KMS-11 (cell line): ENCODE measurements at regions not wholly inside any gene's neighbourhood (a gene's known extent, or its start where the extent isn't known, plus 50 kb on each side); places are given as distances from the start of the nearest gene placed in this dataset.
"Not testable (repeated sequence)": the region's sequence is repeated elsewhere in the genome, so short reads cannot be mapped to it uniquely, and the experiment has no call there.

Experiments
- H2AFZ ChIP-seq: fragments of 200-600 bp; sonication (generic); 2 replicates; pipeline ENCODE4 v1.6.1; 2016; ENCODE audit warnings: antibody characterized with exemption, mixed run types, low read depth
- H3K27ac ChIP-seq: fragments of 200-600 bp; sonication (generic); 2 replicates; pipeline ENCODE4 v1.6.1; 2016; ENCODE audit warnings: mild to moderate bottlenecking, mixed run types
- H3K27me3 ChIP-seq: fragments of 200-600 bp; sonication (generic); 2 replicates; pipeline ENCODE4 v1.6.1; 2017; ENCODE audit warnings: mild to moderate bottlenecking, low read depth, mixed run types, moderate library complexity; ENCODE audit not compliant: insufficient read depth
- H3K36me3 ChIP-seq: fragments of 200-600 bp; sonication (generic); 2 replicates; pipeline ENCODE4 v1.6.1; 2017; ENCODE audit warnings: mild to moderate bottlenecking, mixed run types; ENCODE audit not compliant: insufficient read depth
- H3K4me1 ChIP-seq: fragments of 200-600 bp; sonication (generic); 2 replicates; pipeline ENCODE4 v1.6.1; 2016; ENCODE audit warnings: mild to moderate bottlenecking, low read depth, mixed run types; ENCODE audit not compliant: poor library complexity, severe bottlenecking
- H3K4me2 ChIP-seq: fragments of 200-600 bp; sonication (generic); 2 replicates; pipeline ENCODE4 v1.7.0; 2016; ENCODE audit warnings: mild to moderate bottlenecking, mixed run types
- H3K4me3 ChIP-seq: fragments of 200-600 bp; sonication (generic); IDR thresholded peaks from 2 replicates; pipeline ENCODE4 v1.6.1; 2017; ENCODE audit warnings: low read depth, low read length, mixed read lengths; ENCODE audit not compliant: insufficient read depth
- H3K79me2 ChIP-seq: fragments of 200-600 bp; sonication (generic); 2 replicates; pipeline ENCODE4 v1.6.1; 2016; ENCODE audit warnings: low read depth, mixed run types; ENCODE audit not compliant: insufficient read depth
- H3K9ac ChIP-seq: fragments of 200-600 bp; sonication (generic); 2 replicates; pipeline ENCODE4 v1.6.1; 2016; ENCODE audit warnings: mild to moderate bottlenecking, mixed run types
- H4K20me1 ChIP-seq: fragments of 200-600 bp; sonication (generic); 2 replicates; pipeline ENCODE4 v1.6.1; 2016; ENCODE audit warnings: mild to moderate bottlenecking, mixed run types; ENCODE audit not compliant: insufficient read depth
- CTCF ChIP-seq: fragments of 200-600 bp; sonication (generic); conservative IDR thresholded peaks from 2 replicates; pipeline ENCODE4 v1.6.1; 2017; ENCODE audit warnings: low read depth, mild to moderate bottlenecking, antibody characterized with exemption, low read length, moderate library complexity, mixed read lengths

- Histone ChIP-seq H3K4me2 (no peak overlapping the region), H2AFZ (no peak overlapping the region), H3K36me3 (no peaks in the 10 kb centered on the region), H3K9ac (no peak overlapping the region), H3K79me2 (no peaks in the 10 kb centered on the region), H3K27me3 (no peaks in the 10 kb centered on the region), H3K4me1 (no peaks in the 10 kb centered on the region), H3K27ac (no peak overlapping the region), H4K20me1 (no peaks in the 10 kb centered on the region), H3K4me3 (no peak overlapping the region)
- no peak for TF ChIP-seq CTCF
Observed at GRCh38 chr2:13332060-13332459, 615.3 kb downstream of the TRIB2 start.

GRCh38 chr2:13334071-13334470 lies 617.3 kb downstream of the TRIB2 start:
- H3K9ac ChIP-seq, H3K4me1 ChIP-seq, H2AFZ ChIP-seq, H3K27me3 ChIP-seq, H3K4me2 ChIP-seq, H4K20me1 ChIP-seq, H3K27ac ChIP-seq, H3K79me2 ChIP-seq, H3K4me3 ChIP-seq, H3K36me3 ChIP-seq: not testable (repeated sequence)

GRCh38 chr2:13334545-13334944 lies 617.8 kb downstream of the TRIB2 start:
- Histone ChIP-seq H3K36me3 (no peaks in the 10 kb centered on the region), H4K20me1 (no peaks in the 10 kb centered on the region), H3K27ac (no peak overlapping the region), H3K4me2 (no peak overlapping the region), H3K4me1 (no peaks in the 10 kb centered on the region), H3K9ac (no peak overlapping the region), H3K79me2 (no peaks in the 10 kb centered on the region), H3K4me3 (no peak overlapping the region), H2AFZ (no peak overlapping the region), H3K27me3 (no peaks in the 10 kb centered on the region)
- no peak for TF ChIP-seq CTCF

- Histone ChIP-seq H3K27me3 (no peaks in the 10 kb centered on the region), H3K4me3 (no peak overlapping the region), H2AFZ (no peak overlapping the region), H4K20me1 (no peaks in the 10 kb centered on the region), H3K4me2 (no peak overlapping the region), H3K79me2 (no peaks in the 10 kb centered on the region), H3K9ac (no peak overlapping the region), H3K4me1 (no peaks in the 10 kb centered on the region), H3K27ac (no peak overlapping the region), H3K36me3 (no peaks in the 10 kb centered on the region)
- no peak for TF ChIP-seq CTCF
Observed at GRCh38 chr2:13335862-13336535, 619.3 kb downstream of the TRIB2 start.

GRCh38 chr2:13351068-13351467 lies 634.3 kb downstream of the TRIB2 start:
- no peaks in the 10 kb centered on the region for H3K79me2 ChIP-seq
- no peak overlapping the region for H3K27ac ChIP-seq
- H4K20me1 ChIP-seq: no peaks in the 10 kb centered on the region
- no peaks in the 10 kb centered on the region for H3K4me1 ChIP-seq
- no peak overlapping the region for H3K4me3 ChIP-seq
- no peak overlapping the region for H2AFZ ChIP-seq
- no peaks in the 10 kb centered on the region for H3K36me3 ChIP-seq
- no peak overlapping the region for H3K4me2 ChIP-seq
- H3K27me3 ChIP-seq: no peaks in the 10 kb centered on the region
- no peak overlapping the region for H3K9ac ChIP-seq
- no peak for TF ChIP-seq CTCF
